ENCODE measurements at regions not wholly inside any gene's neighbourhood (a gene's known extent, or its start where the extent isn't known, plus 50 kb on each side); places are given as distances from the start of the nearest gene placed in this dataset.

- TF ChIP-seq DDX20 (tag; IDR thresholded peaks at IDR 0.05; ENCODE audit: low read depth) = no peak
These were observed 118.4 kb downstream of the SHANK2 start (continued) for GRCh38 chr11:71133946-71134345.

GRCh38 chr11:71131861-71132260 is 120.5 kb downstream of the SHANK2 start:
- H3K4me2 ChIP-seq (ENCODE audit: insufficient read depth, low read length) = no peak overlapping the region
- BruUV-seq (replicated peaks) = no TSS peak
- in situ Hi-C loops (cut with MboI) (no loop called here), intact Hi-C loops (cut with micrococcal nuclease) (no loop called here)
- no peaks in the 10 kb centered on the region for H3K4me1 ChIP-seq (replicated peaks in 1 of 2; ENCODE audit: control insufficient read depth in 2 of 2, insufficient read depth in 2 of 2, low read length in 2 of 2)
- ChIA-PET POLR2A (no interaction called here), CTCF (ENCODE audit: low intra/inter-chr PET ratio) (no interaction called here)
- TF ChIP-seq ILK (tag; IDR thresholded peaks at IDR 0.05; ENCODE audit: borderline replicate concordance, low read depth) (no peak), KLF6 (CRISPR knock-in tag; IDR thresholded peaks at IDR 0.05; ENCODE audit: borderline replicate concordance) (no peak), ZNF263 (CRISPR knock-in tag; IDR thresholded peaks at IDR 0.05; ENCODE audit: borderline replicate concordance) (no peak), RBM17 (IDR thresholded peaks at IDR 0.05; ENCODE audit: borderline replicate concordance, low read depth, low read length) (no peak), TFAM (CRISPR knock-in tag; conservative IDR thresholded peaks at IDR 0.05) (no peak), IRF9 (tag; IDR thresholded peaks at IDR 0.05) (no peak), MLX (CRISPR knock-in tag; conservative IDR thresholded peaks at IDR 0.05) (no peak), NCOA6 (IDR thresholded peaks at IDR 0.05) (no peak), MTA1 (IDR thresholded peaks at IDR 0.05; ENCODE audit: borderline replicate concordance) (no peak), ZNF133 (CRISPR knock-in tag; IDR thresholded peaks at IDR 0.05) (no peak), ZNF583 (CRISPR knock-in tag; IDR thresholded peaks at IDR 0.05) (no peak), NFXL1 (CRISPR knock-in tag; IDR thresholded peaks at IDR 0.05) (no peak), ELK3 (CRISPR knock-in tag; IDR thresholded peaks at IDR 0.05) (no peak), ZNF830 (CRISPR knock-in tag; IDR thresholded peaks at IDR 0.05) (no peak), SRSF3 (IDR thresholded peaks at IDR 0.05; ENCODE audit: insufficient read depth, low read length) (no peak), IRF1 (CRISPR knock-in tag; IDR thresholded peaks at IDR 0.05; ENCODE audit: borderline replicate concordance) (no peak)
- DNase-seq (ENCODE audit: extremely low read depth in 1 of 4, low spot score in 3 of 4) (no peak), FAIRE-seq (no peak), ATAC-seq (no peak)
- no peaks in the 10 kb centered on the region for H3K9me1 ChIP-seq (ENCODE audit: control insufficient read depth, insufficient read depth, low read length)
- no peak overlapping the region for H3K27ac ChIP-seq (ENCODE audit: extremely low read depth, low read depth, low read length)
- WGBS (ENCODE audit: insufficient coverage, low coverage, missing lambda C conversion rate) = 2% methylated on average over 14 of the region's 15 CpGs
- H3K27me3 ChIP-seq (ENCODE audit: control insufficient read depth in 2 of 2, insufficient read depth in 2 of 2, low read length in 2 of 2) = peaks cover 0 to 41% of the 10 kb centered on the region in 2 experiments; a peak in 4 of 5 replicates
- H4K20me1 ChIP-seq (replicated peaks; ENCODE audit: control insufficient read depth, insufficient read depth, low read length) = no peaks in the 10 kb centered on the region
- no peaks in the 10 kb centered on the region for H3K9me3 ChIP-seq (replicated peaks; ENCODE audit: control insufficient read depth, insufficient read depth, low read depth, low read length)
- H2AFZ ChIP-seq (ENCODE audit: low read depth, low read length) = no peak overlapping the region
- no peak overlapping the region for H3K9ac ChIP-seq (ENCODE audit: insufficient read depth in 1 of 2, low read depth in 2 of 2, low read length in 2 of 2)
- no peak overlapping the region for H3K4me3 ChIP-seq
- no peaks in the 10 kb centered on the region for H3K79me2 ChIP-seq (ENCODE audit: control insufficient read depth, insufficient read depth, low read length)
- no peaks in the 10 kb centered on the region for H3K36me3 ChIP-seq (ENCODE audit: control insufficient read depth, insufficient read depth, low read length)
